GM12878 (cell line): ENCODE measurements at regions not wholly inside any gene's neighbourhood (a gene's known extent, or its start where the extent isn't known, plus 50 kb on each side); places are given as distances from the start of the nearest gene placed in this dataset.

Experiments used
- ATAC-seq: fragments of 200-7000 bp; cut with Tn5 transposase; 3 replicates; pipeline ENCODE4 v1.9.1; 2020; ENCODE audit warnings: mild to moderate bottlenecking, moderate library complexity
- BruUV-seq: library from RNA; stranded (reverse); fragments of 400-500 nt; replicated peaks from 2 replicates; lab custom pipeline; 2021; lab: Mats Ljungman, UMichigan
- CTCF ChIA-PET: fragments of 300-600 bp; sonication (Branson Sonifier 250); formaldehyde crosslinking; extraction: SDS; loops from one replicate; lab custom pipeline; 2021; ENCODE audit warnings: inconsistent platforms; lab: Yijun Ruan, JAX
- POLR2A ChIA-PET: fragments of 350-600 bp; formaldehyde crosslinking; extraction: SDS; loops from one replicate; lab custom pipeline; 2021; ENCODE audit warnings: inconsistent platforms; lab: Charles Lee
- RAD21 ChIA-PET: fragments of 300-600 bp; sonication (Branson Sonifier 250); formaldehyde crosslinking; loops from one replicate; lab custom pipeline; 2023; ENCODE audit warnings: antibody characterized with exemption; ENCODE audit not compliant: unreplicated experiment; lab: Charles Lee
- SMC1A ChIA-PET: fragments of 300-600 bp; sonication (Branson Sonifier 250); formaldehyde crosslinking; loops from one replicate; lab custom pipeline; 2023; ENCODE audit not compliant: unreplicated experiment, uncharacterized antibody; lab: Charles Lee
- DNase-seq: peaks from one replicate; pipeline ENCODE4 v3.0.0-alpha.2; 2011; ENCODE audit warnings: low read depth, low spot score
- FAIRE-seq: peaks from 3 replicates; lab custom pipeline; 2011; peaks lifted over from hg19 to GRCh38; lab: Jason Lieb, UNC
- H2AFZ ChIP-seq: 2 replicates; pipeline ENCODE4 v1.6.0; 2011; ENCODE audit warnings: low read depth, low read length, control low read depth; ENCODE audit not compliant: control insufficient read depth
- H3K27ac ChIP-seq: 2 replicates; pipeline ENCODE4 v1.5.1; 2011; ENCODE audit warnings: control low read depth; ENCODE audit not compliant: control insufficient read depth, insufficient read depth
- H3K27me3 ChIP-seq, 2 experiments: replicated peaks in 1 of 2; 2 replicates each; pipeline versions ENCODE4 v1.6.0 to v1.6.1; 2011; ENCODE audit warnings: low read length in 1 of 2; ENCODE audit not compliant: control insufficient read depth in 2 of 2, insufficient read depth in 2 of 2
- H3K36me3 ChIP-seq, 2 experiments: 2 replicates each; pipeline ENCODE4 v1.5.1; 2011; ENCODE audit warnings: low read length in 1 of 2; ENCODE audit not compliant: control insufficient read depth in 2 of 2, insufficient read depth in 2 of 2
- H3K4me1 ChIP-seq: 2 replicates; pipeline ENCODE4 v1.6.1; 2011; ENCODE audit warnings: mild to moderate bottlenecking, low read length, moderate library complexity, mixed read lengths; ENCODE audit not compliant: control insufficient read depth, insufficient read depth
- H3K4me2 ChIP-seq: 2 replicates; pipeline ENCODE4 v1.6.0; 2011; ENCODE audit warnings: control low read depth; ENCODE audit not compliant: control insufficient read depth, insufficient read depth
- H3K4me3 ChIP-seq: fragments of 200-600 bp; sonication (generic); 2 replicates; pipeline ENCODE4 v1.5.1; 2016
- H3K79me2 ChIP-seq: 2 replicates; pipeline ENCODE4 v1.6.0; 2011; ENCODE audit warnings: low read length; ENCODE audit not compliant: control insufficient read depth, insufficient read depth
- H3K9ac ChIP-seq: 2 replicates; pipeline ENCODE4 v1.8.0; 2011; ENCODE audit warnings: low read length, control low read depth, mixed read lengths; ENCODE audit not compliant: control insufficient read depth, insufficient read depth
- H3K9me3 ChIP-seq: replicated peaks from 3 replicates; pipeline ENCODE4 v1.5.1; 2011; ENCODE audit warnings: mild to moderate bottlenecking, low read length; ENCODE audit not compliant: control insufficient read depth, insufficient read depth
- H4K20me1 ChIP-seq: 2 replicates; pipeline ENCODE4 v1.6.0; 2011; ENCODE audit not compliant: control insufficient read depth, insufficient read depth
- PAX8 ChIP-seq: fragments of 450-650 bp; IDR thresholded peaks from 2 replicates; pipeline ENCODE4 v1.6.1; 2017; ENCODE audit warnings: mild to moderate bottlenecking, moderate library complexity
- SIX5 ChIP-seq: IDR thresholded peaks from 2 replicates; pipeline ENCODE4 v1.6.1; 2011; ENCODE audit warnings: mild to moderate bottlenecking, low read depth, low read length, moderate library complexity; ENCODE audit not compliant: severe bottlenecking
- ZNF24 ChIP-seq: fragments of 450-650 bp; IDR thresholded peaks from 2 replicates; pipeline ENCODE4 v1.6.1; 2017; ENCODE audit warnings: antibody characterized with exemption, mild to moderate bottlenecking
- WGBS: methylation state at CpG from one replicate; pipeline ENCODE4 v1.1.6; 2016; ENCODE audit warnings: low lambda C conversion rate; ENCODE audit not compliant: insufficient replicate concordance, insufficient coverage; ENCODE audit errors: missing lambda C conversion rate; 5-methylcytosine and 5-hydroxymethylcytosine counted together
- in situ Hi-C: fragments of 300-500 bp; cut with MboI; formaldehyde crosslinking; loops from 9 replicates; pipeline ENCODE4 v1.14.3; 2018; ENCODE audit warnings: mixed read lengths
- intact Hi-C: fragments of 100-400 bp; cut with micrococcal nuclease; formaldehyde crosslinking; loops from one replicate; pipeline ENCODE4 v1.14.2; 2022; ENCODE audit not compliant: unreplicated experiment
- TF ChIP-seq, protein P1 (sequence below): fragments of 450-650 bp; formaldehyde crosslinking; IDR thresholded peaks from 2 replicates; pipeline ENCODE4 v1.4.0; 2022; ENCODE audit warnings: mild to moderate bottlenecking, moderate library complexity

GRCh38 chr3:132254076-132254755, 63.0 kb upstream of the ACP3 start:
- in situ Hi-C loops = no loop called here
- Histone ChIP-seq H3K4me3 (no peak overlapping the region), H3K79me2 (no peaks in the 10 kb centered on the region), H3K36me3 (no peaks in the 10 kb centered on the region), H3K27me3 (no peaks in the 10 kb centered on the region; a peak in 1 of 4 replicates), H3K4me2 (no peak overlapping the region), H4K20me1 (no peaks in the 10 kb centered on the region), H3K9ac (no peak overlapping the region), H2AFZ (no peak overlapping the region), H3K4me1 (no peaks in the 10 kb centered on the region), H3K9me3 (no peaks in the 10 kb centered on the region), H3K27ac (no peak overlapping the region)
- POLR2A ChIA-PET = no interaction called here
- DNase-seq (no peak), FAIRE-seq (no peak), ATAC-seq (no peak)
- CTCF ChIA-PET = interaction anchor here (1.2 to 1.6 kb wide), 3 partner anchors 89 to 91 kb away, joined by 3 to 11 read pairs (median 6); no protein-coding TSS in a partner anchor
- RAD21 ChIA-PET = no interaction called here
- WGBS = 34% methylated on average over 4 of the region's 4 CpGs
- SMC1A ChIA-PET = interaction anchor here (0.9 kb wide), 1 partner anchor 89 kb away, joined by 4 read pairs; no protein-coding TSS in a partner anchor
- no TSS peak for BruUV-seq
- intact Hi-C loops = no loop called here
- TF ChIP-seq SIX5 = no peak
- no peak for TF ChIP-seq ZNF24
- no peak for TF ChIP-seq PAX8
- TF ChIP-seq, protein P1, sequence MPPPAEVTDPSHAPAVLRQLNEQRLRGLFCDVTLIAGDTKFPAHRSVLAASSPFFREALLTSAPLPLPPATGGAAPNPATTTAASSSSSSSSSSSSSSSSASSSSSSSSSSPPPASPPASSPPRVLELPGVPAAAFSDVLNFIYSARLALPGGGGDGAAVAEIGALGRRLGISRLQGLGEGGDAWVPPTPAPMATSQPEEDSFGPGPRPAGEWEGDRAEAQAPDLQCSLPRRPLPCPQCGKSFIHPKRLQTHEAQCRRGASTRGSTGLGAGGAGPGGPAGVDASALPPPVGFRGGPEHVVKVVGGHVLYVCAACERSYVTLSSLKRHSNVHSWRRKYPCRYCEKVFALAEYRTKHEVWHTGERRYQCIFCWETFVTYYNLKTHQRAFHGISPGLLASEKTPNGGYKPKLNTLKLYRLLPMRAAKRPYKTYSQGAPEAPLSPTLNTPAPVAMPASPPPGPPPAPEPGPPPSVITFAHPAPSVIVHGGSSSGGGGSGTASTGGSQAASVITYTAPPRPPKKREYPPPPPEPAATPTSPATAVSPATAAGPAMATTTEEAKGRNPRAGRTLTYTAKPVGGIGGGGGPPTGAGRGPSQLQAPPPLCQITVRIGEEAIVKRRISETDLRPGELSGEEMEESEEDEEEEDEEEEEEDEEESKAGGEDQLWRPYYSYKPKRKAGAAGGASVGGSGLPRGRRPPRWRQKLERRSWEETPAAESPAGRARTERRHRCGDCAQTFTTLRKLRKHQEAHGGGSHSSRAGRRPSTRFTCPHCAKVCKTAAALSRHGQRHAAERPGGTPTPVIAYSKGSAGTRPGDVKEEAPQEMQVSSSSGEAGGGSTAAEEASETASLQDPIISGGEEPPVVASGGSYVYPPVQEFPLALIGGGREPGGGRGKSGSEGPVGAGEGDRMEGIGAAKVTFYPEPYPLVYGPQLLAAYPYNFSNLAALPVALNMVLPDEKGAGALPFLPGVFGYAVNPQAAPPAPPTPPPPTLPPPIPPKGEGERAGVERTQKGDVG (CRISPR knock-in tag) = no peak
